ENCODE measurements at regions not wholly inside any gene's neighbourhood (a gene's known extent, or its start where the extent isn't known, plus 50 kb on each side); places are given as distances from the start of the nearest gene placed in this dataset.
"Not testable (repeated sequence)": the region's sequence is repeated elsewhere in the genome, so short reads cannot be mapped to it uniquely, and the experiment has no call there.

DNA sequence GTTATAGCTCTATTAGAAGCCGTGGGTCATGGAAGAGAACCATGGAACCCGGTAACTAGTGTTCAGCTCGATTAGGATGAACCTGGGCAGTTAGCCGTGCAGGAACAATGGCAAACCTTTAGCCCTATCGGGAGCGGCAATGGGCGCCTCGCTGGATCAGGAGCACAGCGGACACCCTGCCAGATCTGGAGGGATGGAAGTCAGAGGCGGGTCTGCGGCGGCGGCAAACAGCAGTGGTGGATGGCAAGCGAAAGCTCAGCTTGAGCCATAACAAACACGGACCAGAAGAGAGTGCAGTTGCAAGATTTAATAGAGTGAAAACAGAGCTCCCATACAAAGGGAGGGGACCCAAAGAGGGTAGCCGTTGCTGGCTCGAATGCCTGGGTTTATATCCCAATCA, 160.2 kb upstream of the RGS6 start:
- not testable (repeated sequence) for H3K4me3 Mint-ChIP-seq, H3K36me3 Mint-ChIP-seq, H3K9me3 Mint-ChIP-seq, H3K27ac Mint-ChIP-seq, DNase-seq, H3K4me1 Mint-ChIP-seq
- H3K27me3 Mint-ChIP-seq (ENCODE audit: low read depth in 3 of 3), result peaks cover 7 to 10% (median 9%) of the 10 kb centered on the region in 3 donors

DNA sequence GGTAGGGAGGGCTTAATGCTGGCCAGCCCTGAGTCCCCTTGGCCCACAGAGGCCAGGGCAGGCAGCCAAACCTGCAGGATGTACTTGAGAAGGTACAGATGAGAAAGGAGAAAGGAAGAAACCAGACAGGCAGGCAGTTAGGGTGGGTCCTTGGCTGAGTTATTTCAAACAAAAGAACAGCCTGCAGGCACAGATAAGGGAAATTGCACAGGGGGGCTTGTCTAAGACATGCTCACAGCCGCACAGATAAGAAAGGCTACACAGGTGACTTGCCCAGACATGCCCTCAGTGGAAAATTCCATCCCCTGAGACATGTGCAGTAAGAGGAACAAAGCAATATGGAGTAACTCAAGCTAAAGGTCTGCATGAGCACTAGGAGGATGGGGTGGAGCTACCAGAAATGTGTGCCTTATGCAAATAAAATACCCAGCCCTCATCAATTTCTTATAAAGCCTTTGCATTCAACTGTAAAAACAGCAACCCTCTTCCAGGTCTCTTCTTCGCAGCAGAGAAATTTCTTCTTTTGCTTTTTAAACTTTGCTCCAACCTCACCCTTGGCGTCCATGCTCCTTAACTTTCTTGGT, 158.2 kb upstream of the RGS6 start:
- no peak overlapping the region for H3K4me3 Mint-ChIP-seq
- no peak for DNase-seq
- peaks cover 0 to 3% (median 0%) of the 10 kb centered on the region in 3 donors for H3K36me3 Mint-ChIP-seq
- H3K9me3 Mint-ChIP-seq, result peaks cover 0 to 7% (median 0%) of the 10 kb centered on the region in 6 donors
- peaks cover 6 to 13% of the 10 kb centered on the region in 2 donors for H3K4me1 Mint-ChIP-seq
- peaks cover 7 to 13% (median 10%) of the 10 kb centered on the region in 3 donors for H3K27me3 Mint-ChIP-seq (ENCODE audit: low read depth in 3 of 3)
- no peak overlapping the region for H3K27ac Mint-ChIP-seq

DNA sequence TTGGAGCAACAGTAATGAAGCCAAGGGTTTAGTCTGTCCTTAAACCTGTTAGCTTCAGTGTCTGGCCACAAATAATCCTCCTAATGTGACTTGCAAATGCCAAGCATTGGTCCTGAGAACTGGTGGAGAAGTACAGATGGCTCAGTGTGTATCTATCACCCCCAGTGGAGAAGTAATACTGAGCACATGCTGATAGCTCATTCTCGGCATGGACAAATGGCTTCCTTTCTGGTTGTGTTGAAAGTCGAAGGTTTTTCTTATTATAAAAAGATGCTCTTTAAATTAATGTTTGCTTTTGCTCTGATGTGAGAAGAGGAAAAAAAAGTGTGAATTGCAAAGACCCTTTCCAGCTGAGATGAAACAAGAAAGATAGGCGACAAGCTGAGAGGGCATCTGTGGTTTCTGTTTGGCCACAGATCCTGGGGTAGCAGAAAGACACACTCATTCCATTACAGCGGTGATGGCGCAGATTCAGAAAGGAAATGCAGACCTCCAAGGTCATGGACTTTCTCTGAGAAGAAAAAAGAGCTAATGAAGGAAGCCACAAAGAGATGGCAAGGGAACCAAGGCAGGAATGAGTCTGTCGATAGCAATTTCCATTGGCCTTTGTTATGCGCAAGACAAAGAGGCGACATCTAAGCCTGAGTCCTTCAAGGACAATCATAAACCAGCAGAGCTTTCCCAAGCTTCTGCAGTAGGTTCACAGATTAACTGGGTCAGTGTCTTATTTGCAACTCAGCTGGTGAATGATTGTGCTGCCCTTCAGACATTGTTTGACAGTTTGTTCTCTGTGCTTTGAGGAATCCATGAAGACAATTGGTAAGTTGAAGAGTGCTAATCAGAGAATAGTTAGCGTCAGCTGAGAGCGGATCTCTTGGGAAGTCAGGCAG, 155.5 kb upstream of the RGS6 start:
- Mint-ChIP-seq H3K9me3 (peaks cover 0 to 7% (median 0%) of the 10 kb centered on the region in 6 donors), H3K27me3 (ENCODE audit: low read depth in 3 of 3) (peaks cover 8 to 15% (median 12%) of the 10 kb centered on the region in 3 donors)

DNA sequence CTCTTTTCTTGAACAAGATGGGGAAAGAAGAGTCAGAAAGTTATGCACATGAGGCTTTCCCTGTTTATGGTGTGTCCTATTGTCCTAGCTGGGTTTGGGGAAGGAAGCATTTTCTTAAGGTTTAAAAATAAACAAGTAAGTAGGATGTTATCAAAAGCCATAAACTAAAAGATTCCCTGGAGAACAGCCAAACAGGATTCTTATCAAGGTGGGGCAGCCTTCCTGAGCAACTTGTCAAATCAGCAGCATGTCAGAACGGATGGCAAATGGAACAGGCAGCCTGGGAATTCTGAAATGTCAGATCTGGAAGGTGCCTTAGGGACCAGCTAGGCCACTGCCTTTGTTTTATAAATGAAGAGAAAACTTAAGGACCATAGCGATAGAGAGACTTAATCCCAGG, 152.2 kb upstream of the RGS6 start:
- Mint-ChIP-seq H3K4me1 (peaks cover 6 to 13% of the 10 kb centered on the region in 2 donors), H3K27me3 (ENCODE audit: low read depth in 3 of 3) (peaks cover 4 to 8% (median 7%) of the 10 kb centered on the region in 3 donors), H3K27ac (no peak overlapping the region), H3K9me3 (no peaks in the 10 kb centered on the region), H3K4me3 (no peak overlapping the region), H3K36me3 (no peaks in the 10 kb centered on the region)
- no peak for DNase-seq

More for the DNA sequence above, 155.5 kb upstream of the RGS6 start:
- H3K27ac Mint-ChIP-seq, result no peak overlapping the region
- DNase-seq, result no peak
- peaks cover 6 to 13% of the 10 kb centered on the region in 2 donors for H3K4me1 Mint-ChIP-seq
- no peak overlapping the region for H3K4me3 Mint-ChIP-seq
- peaks cover 0 to 3% (median 0%) of the 10 kb centered on the region in 3 donors for H3K36me3 Mint-ChIP-seq

DNA sequence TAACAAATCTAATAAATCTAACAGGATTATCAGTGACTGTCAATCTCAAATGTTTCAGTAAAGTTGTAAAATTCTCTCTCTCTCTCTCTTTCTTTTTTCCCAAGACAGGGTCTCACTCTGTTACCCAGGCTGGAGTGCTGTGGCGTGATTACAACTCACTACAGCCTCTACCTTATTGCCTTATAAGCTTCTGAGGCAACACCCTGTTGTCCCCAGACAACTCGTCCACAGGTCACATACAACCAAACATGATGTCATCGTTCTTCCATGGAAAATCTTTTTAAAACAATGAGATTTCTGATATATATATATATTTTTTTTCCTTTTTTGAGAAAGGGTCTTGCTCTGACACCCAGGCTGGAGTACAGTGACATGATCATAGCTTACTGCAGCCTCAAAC, 151.4 kb upstream of the RGS6 start:
- Mint-ChIP-seq H3K27me3 (ENCODE audit: low read depth in 3 of 3) (peaks cover 2 to 8% (median 7%) of the 10 kb centered on the region in 3 donors), H3K4me1 (peaks cover 6 to 13% of the 10 kb centered on the region in 2 donors), H3K27ac (no peak overlapping the region), H3K9me3 (no peaks in the 10 kb centered on the region), H3K4me3 (no peak overlapping the region), H3K36me3 (no peaks in the 10 kb centered on the region)
- no peak for DNase-seq

DNA sequence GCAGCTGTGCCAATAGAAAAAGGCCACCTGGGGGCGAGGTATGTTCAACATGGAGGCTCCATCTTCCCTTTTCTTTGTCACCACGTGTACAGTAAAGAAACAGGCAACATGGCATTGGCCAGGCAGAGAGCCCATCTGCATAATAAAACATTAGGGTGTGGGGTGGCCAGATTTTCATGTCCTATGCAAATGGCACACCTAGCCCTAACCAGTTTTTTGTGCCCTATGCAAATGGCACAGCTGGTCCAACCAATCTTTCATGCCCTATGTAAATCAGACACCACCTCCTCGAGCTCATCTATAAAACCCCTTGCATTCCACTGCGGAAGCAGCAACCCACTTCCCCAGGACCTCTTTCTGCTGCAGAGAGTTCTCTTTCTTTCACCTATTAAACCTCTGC, 149.1 kb upstream of the RGS6 start:
- Mint-ChIP-seq H3K4me1 (no peaks in the 10 kb centered on the region), H3K27me3 (ENCODE audit: low read depth in 3 of 3) (peaks cover 0 to 8% (median 5%) of the 10 kb centered on the region in 3 donors), H3K27ac (no peak overlapping the region), H3K9me3 (no peaks in the 10 kb centered on the region), H3K36me3 (no peaks in the 10 kb centered on the region), H3K4me3 (no peak overlapping the region)
- DNase-seq, result no peak

DNA sequence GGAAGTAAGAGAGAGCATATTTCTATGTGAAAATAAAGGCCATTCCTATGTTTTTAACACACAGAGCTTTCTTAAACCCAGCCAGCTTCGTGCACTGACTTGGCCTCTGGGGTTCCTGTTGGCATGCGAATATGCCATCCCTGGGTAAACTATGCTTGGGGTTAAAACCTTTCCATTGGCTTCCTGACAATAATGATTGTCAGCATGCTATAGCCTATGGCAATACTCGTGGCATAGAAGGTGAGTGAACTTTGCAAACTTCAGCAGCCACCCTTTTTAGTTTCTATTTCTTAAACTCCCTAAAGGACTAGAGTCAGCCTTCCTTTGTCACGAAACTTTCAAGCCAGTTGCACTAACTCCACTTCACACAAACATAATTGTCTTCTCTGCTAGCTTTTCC, 148.4 kb upstream of the RGS6 start:
- Mint-ChIP-seq H3K9me3 (no peaks in the 10 kb centered on the region), H3K4me1 (no peaks in the 10 kb centered on the region), H3K27ac (no peak overlapping the region), H3K4me3 (no peak overlapping the region), H3K27me3 (ENCODE audit: low read depth in 3 of 3) (peaks cover 0 to 8% (median 2%) of the 10 kb centered on the region in 3 donors), H3K36me3 (no peaks in the 10 kb centered on the region)
- no peak for DNase-seq

DNA sequence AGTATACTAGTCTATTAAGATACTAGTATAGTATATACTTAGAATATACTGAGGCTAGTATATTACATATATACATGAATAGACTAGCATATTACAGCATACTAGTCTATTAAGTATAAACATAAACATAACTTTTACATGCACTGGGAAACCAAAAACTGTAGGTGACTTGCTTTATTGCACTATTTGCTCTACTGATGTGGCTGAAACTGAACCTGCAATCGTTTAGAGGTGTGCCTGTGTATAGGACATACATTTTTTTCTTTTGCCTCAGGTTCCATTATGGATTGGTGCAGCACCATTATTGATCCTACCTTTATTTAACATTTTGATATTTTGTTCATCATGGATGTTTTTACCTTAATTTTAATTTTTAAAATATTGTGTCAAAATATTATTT, 143.2 kb upstream of the RGS6 start:
- H3K27me3 Mint-ChIP-seq (ENCODE audit: low read depth in 3 of 3), result peaks cover 0 to 9% (median 2%) of the 10 kb centered on the region in 3 donors
- no peak for DNase-seq
- no peaks in the 10 kb centered on the region for H3K4me1 Mint-ChIP-seq
- H3K9me3 Mint-ChIP-seq, result peaks cover 0 to 6% (median 0%) of the 10 kb centered on the region in 6 donors
- no peak overlapping the region for H3K27ac Mint-ChIP-seq
- no peak overlapping the region for H3K4me3 Mint-ChIP-seq
- H3K36me3 Mint-ChIP-seq, result peaks cover 0 to 3% (median 0%) of the 10 kb centered on the region in 3 donors

DNA sequence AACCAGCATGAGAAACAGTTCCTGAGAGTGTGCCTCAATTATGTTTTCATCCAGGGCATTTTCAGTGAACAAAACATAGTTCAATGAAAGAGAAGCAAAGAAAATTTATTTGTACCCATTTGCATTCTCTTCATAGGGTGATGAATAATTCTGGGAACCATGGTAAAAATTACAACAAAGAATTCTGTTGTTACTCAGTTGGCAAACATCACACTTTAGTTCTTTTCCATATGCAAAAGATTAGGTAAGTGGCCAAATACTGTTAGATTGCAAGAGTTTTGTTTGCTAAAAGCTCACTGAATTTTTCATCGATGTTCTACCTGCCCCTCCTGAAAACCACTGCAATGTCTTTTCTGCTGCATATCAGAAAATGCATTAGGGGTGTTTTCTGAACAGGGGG, 132.4 kb upstream of the RGS6 start:
- H3K27me3 Mint-ChIP-seq (ENCODE audit: low read depth in 3 of 3), result peaks cover 3 to 15% (median 5%) of the 10 kb centered on the region in 3 donors
- peaks cover 0 to 2% (median 0%) of the 10 kb centered on the region in 6 donors for H3K9me3 Mint-ChIP-seq
- H3K36me3 Mint-ChIP-seq, result no peaks in the 10 kb centered on the region
- DNase-seq, result no peak
- H3K27ac Mint-ChIP-seq, result no peak overlapping the region
- no peaks in the 10 kb centered on the region for H3K4me1 Mint-ChIP-seq
- H3K4me3 Mint-ChIP-seq, result no peak overlapping the region

DNA sequence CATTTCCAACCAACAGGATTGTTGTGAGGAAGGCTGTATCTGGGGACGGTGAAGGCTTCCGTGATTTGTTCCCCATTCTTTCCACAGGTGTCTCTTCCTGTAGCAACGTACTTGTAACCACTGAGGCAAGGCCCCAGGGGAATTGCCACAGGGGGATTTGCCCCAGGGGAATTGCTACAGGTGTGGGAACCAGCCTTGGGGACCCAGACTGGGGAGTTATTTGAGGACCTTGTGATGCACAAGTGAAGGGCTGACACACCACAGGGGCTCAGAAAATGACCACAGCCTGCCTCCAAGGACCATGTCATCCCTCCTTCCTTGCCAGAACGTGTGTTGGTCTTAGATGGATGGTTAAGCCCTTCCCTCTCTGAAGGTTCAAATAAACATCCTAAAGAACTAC, 131.4 kb upstream of the RGS6 start:
- no peak overlapping the region for H3K4me3 Mint-ChIP-seq
- no peaks in the 10 kb centered on the region for H3K4me1 Mint-ChIP-seq

DNA sequence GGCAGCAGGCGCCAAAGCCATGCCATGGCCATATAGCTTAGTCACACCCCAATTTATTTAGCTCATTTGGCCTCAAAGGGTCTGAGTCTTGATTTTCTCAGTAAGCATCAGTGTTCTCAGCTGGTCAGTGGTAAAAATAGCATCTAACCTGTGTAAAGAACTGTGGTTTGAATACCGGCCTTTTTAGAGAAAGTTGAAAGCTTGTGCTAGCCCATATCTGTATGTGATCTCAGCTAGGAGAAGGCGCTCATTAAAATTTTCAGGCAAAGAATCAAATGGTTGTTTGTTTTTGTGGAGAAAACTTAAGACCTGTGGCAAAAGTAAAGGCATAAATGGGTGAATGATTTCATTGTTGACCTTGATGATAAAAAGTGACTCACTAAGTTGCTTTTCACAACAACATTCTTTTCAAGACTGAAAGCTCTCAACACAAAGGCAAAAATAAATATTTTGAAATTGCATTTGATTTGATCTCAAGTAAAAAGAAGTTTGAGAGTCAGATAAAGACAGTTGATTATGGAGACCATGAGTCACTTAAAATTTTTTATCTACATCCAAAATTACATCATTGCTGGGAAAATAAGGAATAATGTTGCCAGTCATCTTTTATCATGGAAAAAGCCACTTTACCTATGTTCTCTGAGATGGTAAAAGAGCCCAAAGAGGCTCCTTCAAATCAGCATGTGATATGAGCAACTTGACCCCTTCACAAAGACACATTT, 128.5 kb upstream of the RGS6 start:
- H3K4me3 Mint-ChIP-seq, result no peak overlapping the region
- H3K27me3 Mint-ChIP-seq (ENCODE audit: low read depth in 3 of 3), result peaks cover 4 to 18% (median 4%) of the 10 kb centered on the region in 3 donors
- no peak for DNase-seq
- no peaks in the 10 kb centered on the region for H3K36me3 Mint-ChIP-seq
- H3K27ac Mint-ChIP-seq, result no peak overlapping the region
- no peaks in the 10 kb centered on the region for H3K4me1 Mint-ChIP-seq
- peaks cover 0 to 5% (median 0%) of the 10 kb centered on the region in 6 donors for H3K9me3 Mint-ChIP-seq

More for the DNA sequence above, 131.4 kb upstream of the RGS6 start:
- H3K9me3 Mint-ChIP-seq, result peaks cover 0 to 2% (median 0%) of the 10 kb centered on the region in 6 donors
- H3K27me3 Mint-ChIP-seq (ENCODE audit: low read depth in 3 of 3), result peaks cover 3 to 10% (median 9%) of the 10 kb centered on the region in 3 donors
- H3K36me3 Mint-ChIP-seq, result no peaks in the 10 kb centered on the region
- DNase-seq, result no peak
- H3K27ac Mint-ChIP-seq, result no peak overlapping the region

DNA sequence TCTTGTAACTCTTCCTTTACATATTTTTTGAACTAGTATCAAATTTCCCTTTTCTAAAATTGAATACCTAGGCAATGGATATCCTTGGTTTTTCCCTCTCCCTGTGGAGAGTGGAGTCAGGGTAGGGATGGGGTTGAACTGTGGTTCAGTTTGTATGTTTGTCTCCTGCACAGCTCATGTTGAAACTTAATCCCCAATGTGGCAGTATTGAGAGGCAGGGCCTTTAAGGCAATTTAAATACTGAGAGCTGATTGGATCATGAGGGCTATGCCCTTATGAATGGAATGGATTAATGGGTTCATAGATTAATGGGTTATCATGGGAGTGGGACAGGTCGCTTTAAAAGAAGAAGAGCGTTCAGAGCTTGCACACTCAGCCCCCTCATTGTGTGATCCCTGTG, 127.2 kb upstream of the RGS6 start:
- H3K27ac Mint-ChIP-seq, result no peak overlapping the region
- no peaks in the 10 kb centered on the region for H3K36me3 Mint-ChIP-seq
- H3K27me3 Mint-ChIP-seq (ENCODE audit: low read depth in 3 of 3), result peaks cover 4 to 19% (median 6%) of the 10 kb centered on the region in 3 donors
- no peak overlapping the region for H3K4me3 Mint-ChIP-seq
- DNase-seq, result no peak
- H3K4me1 Mint-ChIP-seq, result no peaks in the 10 kb centered on the region
- peaks cover 0 to 6% (median 0%) of the 10 kb centered on the region in 6 donors for H3K9me3 Mint-ChIP-seq

DNA sequence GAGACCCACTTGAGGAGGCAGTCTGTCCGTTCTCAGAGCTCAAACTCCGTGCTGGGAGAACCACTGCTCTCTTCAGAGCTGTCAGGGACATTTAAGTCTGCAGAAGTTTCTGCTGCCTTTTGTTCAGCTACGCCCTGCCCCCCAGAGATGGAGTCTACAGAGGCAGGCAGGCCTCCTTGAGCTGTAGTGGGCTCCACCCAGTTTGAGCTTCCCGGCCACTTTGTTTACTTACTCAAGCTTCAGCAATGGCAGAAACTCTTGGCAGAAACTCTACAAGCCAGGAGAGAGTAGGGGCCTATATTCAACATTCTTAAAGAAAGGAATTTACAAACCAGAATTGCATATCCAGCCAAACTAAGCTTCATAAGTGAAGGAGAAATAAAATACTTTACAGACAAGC, 125.2 kb upstream of the RGS6 start:
- H3K9me3 Mint-ChIP-seq, H3K4me3 Mint-ChIP-seq, DNase-seq, H3K36me3 Mint-ChIP-seq, H3K27ac Mint-ChIP-seq, H3K4me1 Mint-ChIP-seq: not testable (repeated sequence)
- peaks cover 2 to 26% (median 6%) of the 10 kb centered on the region in 3 donors for H3K27me3 Mint-ChIP-seq (ENCODE audit: low read depth in 3 of 3)

DNA sequence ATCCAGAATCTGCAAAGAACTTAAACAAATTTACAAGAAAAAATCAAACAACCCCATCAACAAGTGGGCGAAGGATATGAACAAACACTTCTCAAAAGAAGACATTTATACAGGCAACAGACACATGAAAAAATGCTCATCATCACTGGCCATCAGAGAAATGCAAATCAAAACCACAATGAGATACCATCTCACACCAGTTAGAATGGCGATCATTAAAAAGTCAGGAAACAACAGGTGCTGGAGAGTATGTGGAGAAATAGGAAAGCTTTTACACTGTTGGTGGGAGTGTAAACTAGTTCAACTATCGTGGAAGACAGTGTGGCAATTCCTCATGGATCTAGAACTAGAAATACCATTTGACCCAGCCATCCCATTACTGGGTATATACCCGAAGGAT, 121.4 kb upstream of the RGS6 start:
- H3K4me3 Mint-ChIP-seq, H3K9me3 Mint-ChIP-seq, H3K4me1 Mint-ChIP-seq, H3K27ac Mint-ChIP-seq, DNase-seq, H3K36me3 Mint-ChIP-seq: not testable (repeated sequence)
- H3K27me3 Mint-ChIP-seq (ENCODE audit: low read depth in 3 of 3), result peaks cover 5 to 22% (median 7%) of the 10 kb centered on the region in 3 donors
